ENCODE measurements at regions not wholly inside any gene's neighbourhood (a gene's known extent, or its start where the extent isn't known, plus 50 kb on each side); places are given as distances from the start of the nearest gene placed in this dataset.

GRCh38 chr2:58350484-58350883 is 109.4 kb upstream of the FANCL start:
- Histone ChIP-seq H3K4ac (replicated peaks; ENCODE audit: insufficient read length, low read depth, low read length) (no peak overlapping the region), H3K18ac (ENCODE audit: extremely low read depth, low read length) (no peak overlapping the region), H3K23me2 (ENCODE audit: low read depth, low read length) (no peaks in the 10 kb centered on the region), H2AK5ac (ENCODE audit: low read depth, low read length) (no peak overlapping the region), H4K91ac (replicated peaks; ENCODE audit: insufficient read length, low read length) (no peak overlapping the region), H3K4me2 (ENCODE audit: insufficient read depth in 1 of 2, low read depth in 2 of 2, low read length in 2 of 2) (no peak overlapping the region), H3K9ac (replicated peaks in 1 of 4; ENCODE audit: extremely low read depth in 1 of 4, low read depth in 3 of 4, low read length in 3 of 4) (no peak overlapping the region), H3K36me3 (ENCODE audit: control insufficient read depth in 2 of 4, insufficient read depth in 4 of 4, low read length in 3 of 4) (no peaks in the 10 kb centered on the region), H2BK20ac (ENCODE audit: low read length) (no peak overlapping the region), H4K5ac (ENCODE audit: insufficient read length, low read depth, low read length) (no peak overlapping the region), H3K79me2 (ENCODE audit: control insufficient read depth in 1 of 2, insufficient read depth in 2 of 2, low read length in 2 of 2) (no peaks in the 10 kb centered on the region), H3K4me3 (ENCODE audit: extremely low read depth in 1 of 4, insufficient read depth in 2 of 4, low read depth in 3 of 4, low read length in 4 of 4) (no peak overlapping the region), H3K14ac (ENCODE audit: insufficient read length) (no peak overlapping the region), H2BK15ac (ENCODE audit: low read length) (no peak overlapping the region), H2BK120ac (replicated peaks; ENCODE audit: low read depth, low read length) (no peak overlapping the region), H4K8ac (ENCODE audit: extremely low read depth, insufficient read depth, low read length) (no peak overlapping the region), H4K20me1 (replicated peaks in 1 of 2; ENCODE audit: control insufficient read depth in 1 of 2, insufficient read depth in 2 of 2, low read length in 2 of 2) (no peaks in the 10 kb centered on the region), H2BK5ac (ENCODE audit: low read depth, low read length) (no peak overlapping the region), H2AFZ (ENCODE audit: low read length) (no peak overlapping the region), H3K4me1 (replicated peaks in 1 of 4; ENCODE audit: control insufficient read depth in 3 of 4, insufficient read depth in 4 of 4, low read length in 3 of 4) (no peaks in the 10 kb centered on the region), H3K27me3 (replicated peaks in 1 of 4; ENCODE audit: control insufficient read depth in 3 of 4, extremely low read depth in 1 of 4, insufficient read depth in 3 of 4, low read length in 3 of 4) (no peaks in the 10 kb centered on the region), H3K9me3 (ENCODE audit: insufficient read depth in 2 of 2, low read depth in 1 of 2, low read length in 1 of 2) (no peaks in the 10 kb centered on the region), H3K27ac (ENCODE audit: low read depth, low read length) (no peak overlapping the region), H3K56ac (replicated peaks; ENCODE audit: insufficient read length, low read depth, low read length) (no peak overlapping the region), H3K79me1 (ENCODE audit: low read depth, low read length) (no peaks in the 10 kb centered on the region), H2BK12ac (ENCODE audit: low read depth, low read length) (no peak overlapping the region), H3K23ac (ENCODE audit: insufficient read length) (no peak overlapping the region)
- WGBS, 2 experiments (ENCODE audit: extremely low coverage in 1 of 2, insufficient coverage in 1 of 2, insufficient read length in 1 of 2, insufficient replicate concordance in 2 of 2, low coverage in 1 of 2, low lambda C conversion rate in 2 of 2, missing lambda C conversion rate in 1 of 2) = 92% methylated on average over 2 of the region's 2 CpGs; no CpG with 5 or more reads in 1 of the 2 experiments
- TF ChIP-seq TAF1 (IDR thresholded peaks at IDR 0.05; ENCODE audit: low read depth, low read length) = no peak
- ChIA-PET POLR2A (ENCODE audit: partially characterized antibody) (no interaction called here), CTCF (ENCODE audit: partially characterized antibody) (interaction anchor here (1.1 kb wide), 1 partner anchor 10 kb away, joined by 3 read pairs; no protein-coding TSS in a partner anchor)
- DNase-seq (ENCODE audit: low read depth in 1 of 2, low spot score in 2 of 2) (no peak), FAIRE-seq (no peak)
